Kidney (tissue), 13 donors: ENCODE measurements at regions not wholly inside any gene's neighbourhood (a gene's known extent, or its start where the extent isn't known, plus 50 kb on each side); places are given as distances from the start of the nearest gene placed in this dataset.

ENCODE experiments used
- DNase-seq, 5 donors: peaks; one replicate each; pipeline ENCODE4 v3.0.0-alpha.2; 2013 to 2020
- FAIRE-seq: peaks from 2 replicates; lab custom pipeline; 2012; peaks lifted over from hg19 to GRCh38; lab: Jason Lieb, UNC
- H3K27ac ChIP-seq, 2 donors: one replicate each; pipeline ENCODE4 v1.7.0; 2013; ENCODE audit warnings: low read depth in 2 of 2, low read length in 2 of 2, inconsistent platforms in 1 of 2
- H3K27me3 ChIP-seq: one replicate; pipeline ENCODE4 v1.7.1; 2013; ENCODE audit warnings: low read length, inconsistent platforms; ENCODE audit not compliant: control insufficient read depth, insufficient read depth
- H3K36me3 ChIP-seq, 3 donors: one replicate each; pipeline versions ENCODE4 v1.7.0 to v1.7.1; 2013; ENCODE audit warnings: low read length in 3 of 3, control low read depth in 1 of 3, inconsistent platforms in 1 of 3; ENCODE audit not compliant: insufficient read depth in 3 of 3, control insufficient read depth in 2 of 3
- H3K4me1 ChIP-seq, 3 donors: one replicate each; pipeline versions ENCODE4 v1.7.0 to v1.7.1; 2013; ENCODE audit warnings: low read length in 3 of 3, inconsistent platforms in 1 of 3, low read depth in 1 of 3; ENCODE audit not compliant: control insufficient read depth in 2 of 3, insufficient read depth in 2 of 3
- H3K4me3 ChIP-seq, 3 donors: one replicate each; pipeline versions ENCODE4 v1.7.0 to v1.8.1; 2013; ENCODE audit warnings: low read length in 3 of 3, control low read depth in 1 of 3, inconsistent platforms in 1 of 3
- H3K9ac ChIP-seq, 3 donors: one replicate each; pipeline versions ENCODE4 v1.7.0 to v1.7.1; 2013; ENCODE audit warnings: low read length in 3 of 3, control low read depth in 1 of 3, inconsistent platforms in 1 of 3
- H3K9me3 ChIP-seq, 3 donors: one replicate each; pipeline versions ENCODE4 v1.7.0 to v1.7.1; 2013; ENCODE audit warnings: low read length in 3 of 3, control low read depth in 1 of 3, inconsistent platforms in 1 of 3; ENCODE audit not compliant: control insufficient read depth in 2 of 3, insufficient read depth in 1 of 3
- intact Hi-C: fragments of 100-400 bp; cut with DNase I; formaldehyde crosslinking; loops from one replicate; pipeline ENCODE4 v1.11.1; 2022
- TF ChIP-seq, protein P1 (sequence below): IDR thresholded peaks from 3 replicates; pipeline ENCODE4 v1.5.1; 2012; ENCODE audit warnings: mild to moderate bottlenecking, moderate library complexity, borderline replicate concordance; ENCODE audit not compliant: insufficient read depth; ENCODE audit errors: extremely low read depth
- donor health status: control.
- donor health status: control.
- donor health status: control.
- donor health status: control.
- donor health status: control.
- donor health status: DM: yes; HTN: yes; CAD: no.
- donor health status: Normal renal cell carcinoma (clear cell type).

- Histone ChIP-seq H3K9me3 (no peaks in the 10 kb centered on the region), H3K4me3 (no peak overlapping the region), H3K36me3 (no peaks in the 10 kb centered on the region), H3K9ac (no peak overlapping the region), H3K4me1 (no peaks in the 10 kb centered on the region), H3K27me3 (no peaks in the 10 kb centered on the region), H3K27ac (no peak overlapping the region)
- DNase-seq (no peak), FAIRE-seq (no peak)
- intact Hi-C loops: no loop called here
- TF ChIP-seq, protein P1, sequence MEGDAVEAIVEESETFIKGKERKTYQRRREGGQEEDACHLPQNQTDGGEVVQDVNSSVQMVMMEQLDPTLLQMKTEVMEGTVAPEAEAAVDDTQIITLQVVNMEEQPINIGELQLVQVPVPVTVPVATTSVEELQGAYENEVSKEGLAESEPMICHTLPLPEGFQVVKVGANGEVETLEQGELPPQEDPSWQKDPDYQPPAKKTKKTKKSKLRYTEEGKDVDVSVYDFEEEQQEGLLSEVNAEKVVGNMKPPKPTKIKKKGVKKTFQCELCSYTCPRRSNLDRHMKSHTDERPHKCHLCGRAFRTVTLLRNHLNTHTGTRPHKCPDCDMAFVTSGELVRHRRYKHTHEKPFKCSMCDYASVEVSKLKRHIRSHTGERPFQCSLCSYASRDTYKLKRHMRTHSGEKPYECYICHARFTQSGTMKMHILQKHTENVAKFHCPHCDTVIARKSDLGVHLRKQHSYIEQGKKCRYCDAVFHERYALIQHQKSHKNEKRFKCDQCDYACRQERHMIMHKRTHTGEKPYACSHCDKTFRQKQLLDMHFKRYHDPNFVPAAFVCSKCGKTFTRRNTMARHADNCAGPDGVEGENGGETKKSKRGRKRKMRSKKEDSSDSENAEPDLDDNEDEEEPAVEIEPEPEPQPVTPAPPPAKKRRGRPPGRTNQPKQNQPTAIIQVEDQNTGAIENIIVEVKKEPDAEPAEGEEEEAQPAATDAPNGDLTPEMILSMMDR: no peak
Observed at GRCh38 chr7:114160925-114161324, 242.1 kb upstream of the PPP1R3A start.

GRCh38 chr7:114158854-114159253 lies 240.0 kb upstream of the PPP1R3A start:
- no peak overlapping the region for H3K9ac ChIP-seq
- intact Hi-C loops: no loop called here
- no peak for DNase-seq
- no peaks in the 10 kb centered on the region for H3K4me1 ChIP-seq
- no peak for FAIRE-seq
- no peak overlapping the region for H3K27ac ChIP-seq
- TF ChIP-seq, protein P1: no peak
- no peak overlapping the region for H3K4me3 ChIP-seq
- no peaks in the 10 kb centered on the region for H3K27me3 ChIP-seq
- H3K9me3 ChIP-seq: no peaks in the 10 kb centered on the region
- H3K36me3 ChIP-seq: no peaks in the 10 kb centered on the region

- Histone ChIP-seq H3K9ac (no peak overlapping the region), H3K27me3 (no peaks in the 10 kb centered on the region), H3K4me3 (no peak overlapping the region), H3K9me3 (no peaks in the 10 kb centered on the region), H3K36me3 (no peaks in the 10 kb centered on the region), H3K4me1 (no peaks in the 10 kb centered on the region), H3K27ac (no peak overlapping the region)
- TF ChIP-seq, protein P1: no peak
- intact Hi-C loops: no loop called here
- FAIRE-seq (no peak), DNase-seq (no peak)
Observed at GRCh38 chr7:114158275-114158674, 239.5 kb upstream of the PPP1R3A start.

DNA sequence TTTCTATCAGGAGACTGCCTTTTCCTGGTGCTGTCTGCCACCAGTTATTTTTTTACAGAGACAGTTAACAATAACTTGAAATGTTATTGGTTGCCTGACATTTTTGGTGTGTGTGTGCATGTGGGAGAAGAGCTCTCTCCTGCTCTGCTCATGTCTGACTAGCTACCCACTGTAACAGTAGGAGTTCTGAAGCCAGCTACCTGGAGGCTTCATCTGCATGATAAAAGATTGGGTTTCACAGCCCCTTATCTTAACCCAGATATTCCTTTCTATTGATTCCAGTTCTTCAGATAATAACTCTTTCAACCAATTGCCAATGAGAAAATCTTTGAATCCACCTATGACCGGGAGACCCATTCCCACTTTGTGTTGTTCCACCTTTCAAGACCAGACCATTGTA lies 237.4 kb upstream of the PPP1R3A start:
- no peak overlapping the region for H3K4me3 ChIP-seq
- TF ChIP-seq, protein P1: no peak
- no peak overlapping the region for H3K9ac ChIP-seq
- H3K27me3 ChIP-seq: no peaks in the 10 kb centered on the region
- H3K27ac ChIP-seq: no peak overlapping the region
- FAIRE-seq (no peak), DNase-seq (no peak)
- no peaks in the 10 kb centered on the region for H3K36me3 ChIP-seq
- no peaks in the 10 kb centered on the region for H3K4me1 ChIP-seq
- intact Hi-C loops: no loop called here
- H3K9me3 ChIP-seq: no peaks in the 10 kb centered on the region
